Activated CD4-positive, alpha-beta T cell treated with anti-CD3 and anti-CD28 coated beads for 36 hours (primary cell): ENCODE measurements at regions not wholly inside any gene's neighbourhood (a gene's known extent, or its start where the extent isn't known, plus 50 kb on each side); places are given as distances from the start of the nearest gene placed in this dataset.

Experiments used
- ATAC-seq: fragments of 200-7000 bp; cut with Tn5 transposase; one replicate; pipeline ENCODE4 v1.10.0; 2021; ENCODE audit warnings: mild to moderate bottlenecking, moderate library complexity
- CTCF ChIA-PET: fragments of 350-600 bp; sonication (Branson Sonifier 250); formaldehyde crosslinking; loops from one replicate; lab custom pipeline; 2021; ENCODE audit warnings: antibody characterized with exemption; lab: Charles Lee
- POLR2A ChIA-PET: fragments of 350-600 bp; sonication (Branson Sonifier 250); formaldehyde crosslinking; loops from one replicate; lab custom pipeline; 2021; ENCODE audit warnings: antibody characterized with exemption, inconsistent platforms; lab: Charles Lee
- DNase-seq: peaks from one replicate; pipeline ENCODE4 v3.0.0-alpha.2; 2020
- H3K27ac Mint-ChIP-seq: one replicate; pipeline ENCODE4 v1.8.0; 2021; ENCODE audit warnings: mixed read lengths
- H3K27me3 Mint-ChIP-seq: one replicate; pipeline ENCODE4 v1.8.0; 2021; ENCODE audit warnings: mixed read lengths
- H3K36me3 Mint-ChIP-seq: one replicate; pipeline ENCODE4 v1.8.0; 2021; ENCODE audit warnings: low read depth, mixed read lengths
- H3K4me1 Mint-ChIP-seq: one replicate; pipeline ENCODE4 v1.8.0; 2021; ENCODE audit warnings: mixed read lengths
- H3K4me3 Mint-ChIP-seq: one replicate; pipeline ENCODE4 v1.8.0; 2021; ENCODE audit warnings: mild to moderate bottlenecking, moderate library complexity, mixed read lengths
- H3K9me3 Mint-ChIP-seq: one replicate; pipeline ENCODE4 v1.8.0; 2021; ENCODE audit warnings: low read depth, mixed read lengths
- intact Hi-C, 2 experiments: fragments of 100-400 bp; cut with DNase I in 1 of 2; cut with micrococcal nuclease in 1 of 2; formaldehyde crosslinking; loops; one replicate each; pipeline versions ENCODE4 v1.14.2 to v1.15.1; 2022 to 2024; cut with DNase I, micrococcal nuclease

- ATAC-seq: no peak
- no peaks in the 10 kb centered on the region for H3K27me3 Mint-ChIP-seq
- intact Hi-C loops: no loop called here
- no peaks in the 10 kb centered on the region for H3K4me1 Mint-ChIP-seq
- no peak overlapping the region for H3K4me3 Mint-ChIP-seq
- peaks cover 2% of the 10 kb centered on the region for H3K9me3 Mint-ChIP-seq
- CTCF ChIA-PET: no interaction called here
- no peaks in the 10 kb centered on the region for H3K36me3 Mint-ChIP-seq
- POLR2A ChIA-PET: no interaction called here
- no peak for DNase-seq
- no peak overlapping the region for H3K27ac Mint-ChIP-seq
These were observed 1035.5 kb upstream of the EEF2KMT start for GRCh38 chr16:6133009-6133557.

GRCh38 chr16:6132121-6132520, 1034.5 kb upstream of the EEF2KMT start:
- intact Hi-C loops: no loop called here
- DNase-seq: no peak
- Mint-ChIP-seq H3K27me3 (no peaks in the 10 kb centered on the region), H3K4me3 (no peak overlapping the region), H3K36me3 (no peaks in the 10 kb centered on the region), H3K27ac (no peak overlapping the region), H3K9me3 (peaks cover 2% of the 10 kb centered on the region), H3K4me1 (no peaks in the 10 kb centered on the region)
- ChIA-PET POLR2A (no interaction called here), CTCF (interaction anchor here (0.8 kb wide), 1 partner anchor 16 kb away, joined by 4 read pairs; no protein-coding TSS in a partner anchor)
- no peak for ATAC-seq

GRCh38 chr16:6131526-6132050, 1034.0 kb upstream of the EEF2KMT start:
- intact Hi-C loops: no loop called here

GRCh38 chr16:6125483-6126259, 1028.1 kb upstream of the EEF2KMT start:
- Mint-ChIP-seq H3K4me3 (no peak overlapping the region), H3K27ac (no peak overlapping the region), H3K27me3 (no peaks in the 10 kb centered on the region), H3K4me1 (no peaks in the 10 kb centered on the region), H3K36me3 (no peaks in the 10 kb centered on the region), H3K9me3 (peaks cover 2% of the 10 kb centered on the region)
- no peak for DNase-seq
- POLR2A ChIA-PET: no interaction called here
- CTCF ChIA-PET: no interaction called here
- intact Hi-C loops: no loop called here
- no peak for ATAC-seq

More at GRCh38 chr16:6131526-6132050, 1034.0 kb upstream of the EEF2KMT start:
- Mint-ChIP-seq H3K36me3 (no peaks in the 10 kb centered on the region), H3K27me3 (no peaks in the 10 kb centered on the region), H3K9me3 (peaks cover 2% of the 10 kb centered on the region), H3K4me1 (no peaks in the 10 kb centered on the region), H3K27ac (no peak overlapping the region), H3K4me3 (no peak overlapping the region)
- POLR2A ChIA-PET: no interaction called here
- CTCF ChIA-PET: interaction anchor here (0.8 kb wide), 1 partner anchor 16 kb away, joined by 4 read pairs; no protein-coding TSS in a partner anchor
- ATAC-seq: no peak
- no peak for DNase-seq

DNA sequence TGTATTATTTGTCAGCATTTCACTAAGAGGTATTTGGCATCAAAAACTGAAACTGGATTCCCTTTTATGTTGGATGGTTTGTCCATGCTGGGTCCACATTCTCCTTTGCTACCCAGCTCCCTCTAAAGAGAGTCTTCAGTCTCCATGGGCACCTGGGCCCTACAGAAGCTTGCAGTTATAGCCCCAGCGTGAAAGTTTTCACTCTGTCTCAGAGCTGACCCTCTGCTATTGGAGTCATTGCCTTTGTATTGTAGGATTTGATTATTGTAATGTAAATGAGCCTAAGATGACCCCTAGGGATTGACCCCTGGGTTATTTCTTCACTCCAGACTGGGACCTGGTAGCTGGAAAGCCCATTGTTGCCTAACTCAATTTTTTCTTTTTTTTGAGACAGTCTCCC, 1026.5 kb upstream of the EEF2KMT start:
- Mint-ChIP-seq H3K4me1 (no peaks in the 10 kb centered on the region), H3K36me3 (no peaks in the 10 kb centered on the region), H3K27me3 (no peaks in the 10 kb centered on the region), H3K9me3 (peaks cover 2% of the 10 kb centered on the region), H3K27ac (no peak overlapping the region), H3K4me3 (no peak overlapping the region)
- DNase-seq: no peak
- ATAC-seq: no peak
- intact Hi-C loops: no loop called here
- POLR2A ChIA-PET: no interaction called here
- CTCF ChIA-PET: no interaction called here

DNA sequence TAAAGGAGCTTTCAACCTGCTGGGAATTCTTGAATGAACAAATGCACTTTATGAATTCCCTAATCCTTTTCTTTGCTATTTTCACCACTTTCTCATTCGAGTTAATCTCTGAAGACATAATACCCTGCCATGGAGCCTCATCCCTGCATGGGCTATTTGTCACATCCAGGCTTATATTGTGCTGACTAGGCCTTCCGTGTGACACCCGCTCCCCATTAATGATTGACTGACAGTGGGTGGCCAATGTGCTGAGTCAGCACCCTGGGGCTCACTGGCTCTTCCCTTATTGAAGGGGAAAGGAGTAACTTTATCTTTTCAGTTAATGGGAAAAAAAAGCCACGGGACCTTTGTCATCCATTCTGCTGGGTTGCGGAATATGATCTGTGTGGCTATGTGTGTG, 1024.8 kb upstream of the EEF2KMT start:
- no peak for DNase-seq
- Mint-ChIP-seq H3K36me3 (no peaks in the 10 kb centered on the region), H3K4me1 (no peaks in the 10 kb centered on the region), H3K4me3 (no peak overlapping the region), H3K27me3 (no peaks in the 10 kb centered on the region), H3K9me3 (peaks cover 2% of the 10 kb centered on the region), H3K27ac (no peak overlapping the region)
- no peak for ATAC-seq
- ChIA-PET POLR2A (no interaction called here), CTCF (interaction anchor here (0.6 kb wide), 1 partner anchor 1299 kb away, joined by 3 read pairs; no protein-coding TSS in a partner anchor)
- intact Hi-C loops: no loop called here

GRCh38 chr16:6114691-6115090, 1017.1 kb upstream of the EEF2KMT start:
- intact Hi-C loops: no loop called here
- CTCF ChIA-PET: no interaction called here
- H3K27me3 Mint-ChIP-seq: no peaks in the 10 kb centered on the region
- H3K9me3 Mint-ChIP-seq: no peaks in the 10 kb centered on the region
- no peak for DNase-seq
- H3K36me3 Mint-ChIP-seq: no peaks in the 10 kb centered on the region
- no peak for ATAC-seq
- POLR2A ChIA-PET: no interaction called here
- H3K27ac Mint-ChIP-seq: no peak overlapping the region
- no peaks in the 10 kb centered on the region for H3K4me1 Mint-ChIP-seq
- H3K4me3 Mint-ChIP-seq: no peak overlapping the region

DNA sequence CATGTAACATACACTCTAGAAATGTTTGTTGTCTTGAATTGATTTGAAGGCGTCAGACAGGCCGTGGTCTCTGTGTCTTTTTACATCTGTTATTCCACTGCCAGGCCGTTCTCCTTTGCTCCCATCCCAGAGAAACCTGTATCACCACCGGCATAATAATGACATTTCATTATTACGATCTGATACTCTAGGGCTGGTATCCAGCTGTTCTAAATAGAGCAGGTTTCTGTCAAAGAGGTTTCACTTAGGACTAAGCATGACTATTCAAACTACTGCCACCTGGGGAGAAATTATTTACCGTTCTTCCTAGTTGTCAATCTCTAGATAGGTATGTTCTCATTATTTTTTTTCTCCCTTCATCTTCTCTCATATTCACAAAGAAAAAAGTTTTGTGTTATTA, 1016.2 kb upstream of the EEF2KMT start:
- ChIA-PET CTCF (no interaction called here), POLR2A (no interaction called here)

GRCh38 chr16:6112700-6113099, 1015.1 kb upstream of the EEF2KMT start:
- POLR2A ChIA-PET: no interaction called here
- CTCF ChIA-PET: interaction anchor here (0.6 kb wide), 1 partner anchor 231 kb away, joined by 4 read pairs; no protein-coding TSS in a partner anchor
- H3K9me3 Mint-ChIP-seq: peaks cover 2% of the 10 kb centered on the region
- H3K4me1 Mint-ChIP-seq: no peaks in the 10 kb centered on the region
- H3K4me3 Mint-ChIP-seq: no peak overlapping the region
- no peak for ATAC-seq
- no peak for DNase-seq
- H3K27ac Mint-ChIP-seq: no peak overlapping the region
- intact Hi-C loops: no loop called here
- no peaks in the 10 kb centered on the region for H3K36me3 Mint-ChIP-seq
- H3K27me3 Mint-ChIP-seq: no peaks in the 10 kb centered on the region

More for the DNA sequence above, 1016.2 kb upstream of the EEF2KMT start:
- Mint-ChIP-seq H3K4me1 (no peaks in the 10 kb centered on the region), H3K4me3 (no peak overlapping the region), H3K9me3 (no peaks in the 10 kb centered on the region), H3K36me3 (no peaks in the 10 kb centered on the region), H3K27ac (no peak overlapping the region), H3K27me3 (no peaks in the 10 kb centered on the region)
- no peak for ATAC-seq
- no peak for DNase-seq
- intact Hi-C loops: no loop called here

DNA sequence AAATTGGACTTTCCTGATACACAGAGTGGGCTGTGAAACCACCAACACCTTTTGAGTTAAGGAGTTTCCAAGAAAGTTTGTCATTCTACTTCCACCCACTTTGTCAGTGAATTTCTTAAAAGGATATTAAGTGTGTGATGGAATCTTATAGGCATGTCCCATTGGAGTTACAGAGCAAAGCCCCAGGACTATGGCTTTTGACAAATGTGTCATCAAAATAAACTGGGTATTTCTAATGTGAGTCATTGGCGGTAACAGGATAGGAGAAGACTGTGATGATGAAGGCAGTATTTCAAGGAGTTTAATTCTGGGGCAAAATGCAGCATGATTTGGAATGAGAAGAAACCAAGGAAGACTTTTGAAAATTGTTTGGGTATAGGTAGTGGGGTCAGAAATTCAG, 1013.8 kb upstream of the EEF2KMT start:
- Mint-ChIP-seq H3K36me3 (no peaks in the 10 kb centered on the region), H3K4me3 (no peak overlapping the region), H3K4me1 (no peaks in the 10 kb centered on the region), H3K27me3 (no peaks in the 10 kb centered on the region), H3K9me3 (peaks cover 6% of the 10 kb centered on the region), H3K27ac (no peak overlapping the region)
- intact Hi-C loops: no loop called here
- DNase-seq: no peak
- no peak for ATAC-seq
- ChIA-PET POLR2A (no interaction called here), CTCF (no interaction called here)

DNA sequence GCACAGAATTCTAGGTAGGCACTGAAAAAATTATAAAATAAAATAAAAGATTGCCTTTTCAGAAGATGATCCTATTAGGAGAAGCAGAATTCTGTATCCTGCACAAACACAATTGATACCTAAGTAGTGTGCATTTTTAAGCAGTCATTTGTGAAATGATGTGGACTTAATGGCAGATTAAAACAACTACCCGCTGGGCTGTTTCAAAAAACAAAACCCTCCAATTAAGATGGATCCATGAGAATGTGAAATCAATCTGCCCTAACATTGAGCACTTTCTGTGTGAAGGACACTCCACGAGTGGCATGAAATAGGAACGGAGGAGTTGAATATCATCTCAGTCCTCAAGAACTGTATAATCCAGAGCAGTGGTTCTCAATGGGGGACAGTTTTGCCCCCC, 1012.8 kb upstream of the EEF2KMT start:
- Mint-ChIP-seq H3K4me1 (no peaks in the 10 kb centered on the region), H3K4me3 (no peak overlapping the region), H3K27me3 (no peaks in the 10 kb centered on the region), H3K9me3 (peaks cover 6% of the 10 kb centered on the region), H3K36me3 (no peaks in the 10 kb centered on the region), H3K27ac (no peak overlapping the region)
- ChIA-PET POLR2A (no interaction called here), CTCF (no interaction called here)
- DNase-seq: no peak
- intact Hi-C loops: no loop called here
- ATAC-seq: no peak

DNA sequence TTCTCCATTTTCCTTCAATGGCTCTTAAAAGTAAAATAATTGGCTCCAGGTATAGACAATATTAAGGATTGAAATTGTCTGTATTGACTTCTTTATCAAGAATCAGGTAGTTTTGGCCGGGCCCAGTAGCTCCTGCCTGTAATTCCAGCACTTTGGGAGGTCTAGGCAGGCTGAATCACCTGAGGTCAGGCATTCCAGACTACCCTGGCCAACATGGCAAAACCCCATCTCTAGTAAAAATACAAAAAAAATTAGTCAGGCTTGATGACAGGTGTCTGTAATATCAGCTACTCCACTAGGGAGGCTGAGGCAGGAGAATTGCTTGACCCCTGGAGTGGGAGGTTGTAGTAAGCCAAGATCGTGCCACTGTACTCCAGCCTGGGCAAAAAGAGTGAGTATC, 1008.5 kb upstream of the EEF2KMT start:
- H3K27ac Mint-ChIP-seq: no peak overlapping the region
- DNase-seq (no peak), ATAC-seq (no peak)
- peaks cover 10% of the 10 kb centered on the region for H3K9me3 Mint-ChIP-seq
- CTCF ChIA-PET: no interaction called here
- H3K4me1 Mint-ChIP-seq: no peaks in the 10 kb centered on the region
- no peaks in the 10 kb centered on the region for H3K27me3 Mint-ChIP-seq
- no peaks in the 10 kb centered on the region for H3K36me3 Mint-ChIP-seq
- intact Hi-C loops: no loop called here
- POLR2A ChIA-PET: no interaction called here
- no peak overlapping the region for H3K4me3 Mint-ChIP-seq
